Astrocyte (in vitro differentiated cells and primary cell): ENCODE measurements at regions not wholly inside any gene's neighbourhood (a gene's known extent, or its start where the extent isn't known, plus 50 kb on each side); places are given as distances from the start of the nearest gene placed in this dataset.
A peak's percentile ranks its signal among the peaks of the same experiment; 100 is the strongest.

Experiments used
- DNase-seq: peaks from one replicate; pipeline ENCODE4 v3.0.0-alpha.2; 2010; ENCODE audit warnings: low read depth
- FAIRE-seq: peaks from 2 replicates; lab custom pipeline; 2011; peaks lifted over from hg19 to GRCh38; lab: Jason Lieb, UNC
- H2AFZ ChIP-seq: 2 replicates; pipeline ENCODE4 v1.6.0; 2012; ENCODE audit warnings: low read depth, low read length, inconsistent platforms
- H3K27ac ChIP-seq: 2 replicates; pipeline ENCODE4 v1.5.1; 2011; ENCODE audit warnings: low read depth, low read length, inconsistent platforms
- H3K27me3 ChIP-seq: 2 replicates; pipeline ENCODE4 v1.6.0; 2011; ENCODE audit warnings: low read length, inconsistent platforms; ENCODE audit not compliant: insufficient read depth
- H3K36me3 ChIP-seq: 2 replicates; pipeline ENCODE4 v1.5.1; 2011; ENCODE audit warnings: low read length, inconsistent platforms; ENCODE audit not compliant: insufficient read depth
- H3K4me1 ChIP-seq: 2 replicates; pipeline ENCODE4 v1.5.1; 2011; ENCODE audit warnings: low read length, inconsistent platforms; ENCODE audit not compliant: insufficient read depth
- H3K4me2 ChIP-seq: 2 replicates; pipeline ENCODE4 v1.6.0; 2012; ENCODE audit warnings: low read length, inconsistent platforms
- H3K4me3 ChIP-seq: 2 replicates; pipeline ENCODE4 v1.5.1; 2011; ENCODE audit warnings: low read depth, mild to moderate bottlenecking, low read length, inconsistent platforms; ENCODE audit not compliant: insufficient read depth
- H3K79me2 ChIP-seq: 2 replicates; pipeline ENCODE4 v1.6.0; 2012; ENCODE audit warnings: mild to moderate bottlenecking, low read length, inconsistent platforms; ENCODE audit not compliant: insufficient read depth
- H3K9ac ChIP-seq: 2 replicates; pipeline ENCODE4 v1.6.0; 2012; ENCODE audit warnings: mild to moderate bottlenecking, low read length, inconsistent platforms
- H3K9me3 ChIP-seq: 2 replicates; pipeline ENCODE4 v1.5.1; 2012; ENCODE audit warnings: low read depth, mild to moderate bottlenecking, low read length, inconsistent platforms; ENCODE audit not compliant: insufficient read depth
- H4K20me1 ChIP-seq: 2 replicates; pipeline ENCODE4 v1.6.0; 2012; ENCODE audit warnings: low read length, inconsistent platforms; ENCODE audit not compliant: insufficient read depth
- H3K27ac Mint-ChIP-seq: one replicate; pipeline ENCODE4 v1.8.0; 2021; ENCODE audit warnings: mild to moderate bottlenecking, mixed read lengths; ENCODE audit not compliant: unreplicated experiment
- H3K27me3 Mint-ChIP-seq: one replicate; pipeline ENCODE4 v1.8.0; 2021; ENCODE audit warnings: low read depth, mixed read lengths; ENCODE audit not compliant: unreplicated experiment
- H3K36me3 Mint-ChIP-seq: one replicate; pipeline ENCODE4 v1.8.0; 2021; ENCODE audit warnings: low read depth, mixed read lengths; ENCODE audit not compliant: unreplicated experiment
- H3K4me1 Mint-ChIP-seq: one replicate; pipeline ENCODE4 v1.8.0; 2021; ENCODE audit warnings: low read depth, mixed read lengths; ENCODE audit not compliant: unreplicated experiment
- H3K4me3 Mint-ChIP-seq: one replicate; pipeline ENCODE4 v1.8.0; 2021; ENCODE audit warnings: mild to moderate bottlenecking, moderate library complexity, mixed read lengths; ENCODE audit not compliant: unreplicated experiment
- H3K9me3 Mint-ChIP-seq: one replicate; pipeline ENCODE4 v1.8.0; 2021; ENCODE audit warnings: mild to moderate bottlenecking, mixed read lengths; ENCODE audit not compliant: unreplicated experiment
- EZH2 ChIP-seq: IDR thresholded peaks from 2 replicates; pipeline ENCODE4 v1.6.1; 2012; ENCODE audit warnings: mild to moderate bottlenecking, low read length, inconsistent platforms; ENCODE audit not compliant: insufficient read depth
- TF ChIP-seq, protein P1 (sequence below): IDR thresholded peaks from 2 replicates; pipeline ENCODE4 v1.5.1; 2011; ENCODE audit warnings: low read depth, mild to moderate bottlenecking, inconsistent platforms, low read length, moderate library complexity; ENCODE audit not compliant: insufficient read depth

DNA sequence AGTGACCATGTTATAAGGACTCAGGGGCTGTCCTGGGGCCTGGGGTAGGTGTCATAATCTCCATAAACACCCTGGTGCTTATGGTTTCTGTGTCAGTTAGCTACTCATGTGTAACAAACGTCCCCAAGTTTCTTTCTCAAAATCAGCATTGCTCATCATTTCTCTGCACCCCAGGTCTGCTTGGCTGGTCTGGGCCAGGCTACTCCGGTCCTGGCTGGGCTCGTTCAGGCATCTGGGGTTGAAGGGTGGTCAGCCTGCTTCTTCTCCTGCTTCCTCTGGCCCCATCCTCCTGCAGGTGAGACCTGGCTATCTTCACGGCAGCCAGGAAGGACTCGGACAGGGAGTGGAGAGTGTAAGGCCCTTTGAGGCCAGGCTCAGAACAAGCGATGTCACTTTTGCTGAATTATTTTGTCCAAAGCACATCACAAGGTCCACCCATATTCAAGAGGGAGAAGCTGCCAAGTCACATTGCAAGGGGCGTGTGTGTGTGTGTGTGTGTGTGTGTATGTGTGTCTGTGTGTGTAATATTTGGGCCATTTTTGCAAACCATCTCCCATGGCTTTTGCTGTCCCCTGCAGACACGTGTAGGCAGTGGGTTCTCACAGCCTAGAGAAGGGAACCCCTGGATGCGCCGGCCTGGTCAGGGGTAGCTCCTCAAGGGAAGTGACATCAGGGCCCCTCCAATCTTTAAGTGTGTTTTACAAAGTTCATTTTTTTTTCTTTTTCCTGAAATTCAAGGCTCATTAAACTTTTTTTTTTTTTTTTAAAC is 535.8 kb downstream of the TBC1D22A start:
- Histone ChIP-seq H3K9ac (no peak overlapping the region), H3K27me3 (no peaks in the 10 kb centered on the region), H3K27ac (no peak overlapping the region), H3K4me1 (no peaks in the 10 kb centered on the region), H2AFZ (no peak overlapping the region), H3K79me2 (no peaks in the 10 kb centered on the region), H3K4me2 (no peak overlapping the region), H3K4me3 (no peak overlapping the region), H3K9me3 (no peaks in the 10 kb centered on the region), H4K20me1 (no peaks in the 10 kb centered on the region), H3K36me3 (no peaks in the 10 kb centered on the region)
- TF ChIP-seq EZH2, result no peak
- TF ChIP-seq, protein P1, sequence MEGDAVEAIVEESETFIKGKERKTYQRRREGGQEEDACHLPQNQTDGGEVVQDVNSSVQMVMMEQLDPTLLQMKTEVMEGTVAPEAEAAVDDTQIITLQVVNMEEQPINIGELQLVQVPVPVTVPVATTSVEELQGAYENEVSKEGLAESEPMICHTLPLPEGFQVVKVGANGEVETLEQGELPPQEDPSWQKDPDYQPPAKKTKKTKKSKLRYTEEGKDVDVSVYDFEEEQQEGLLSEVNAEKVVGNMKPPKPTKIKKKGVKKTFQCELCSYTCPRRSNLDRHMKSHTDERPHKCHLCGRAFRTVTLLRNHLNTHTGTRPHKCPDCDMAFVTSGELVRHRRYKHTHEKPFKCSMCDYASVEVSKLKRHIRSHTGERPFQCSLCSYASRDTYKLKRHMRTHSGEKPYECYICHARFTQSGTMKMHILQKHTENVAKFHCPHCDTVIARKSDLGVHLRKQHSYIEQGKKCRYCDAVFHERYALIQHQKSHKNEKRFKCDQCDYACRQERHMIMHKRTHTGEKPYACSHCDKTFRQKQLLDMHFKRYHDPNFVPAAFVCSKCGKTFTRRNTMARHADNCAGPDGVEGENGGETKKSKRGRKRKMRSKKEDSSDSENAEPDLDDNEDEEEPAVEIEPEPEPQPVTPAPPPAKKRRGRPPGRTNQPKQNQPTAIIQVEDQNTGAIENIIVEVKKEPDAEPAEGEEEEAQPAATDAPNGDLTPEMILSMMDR, result no peak
- no peaks in the 10 kb centered on the region for H3K4me1 Mint-ChIP-seq
- H3K36me3 Mint-ChIP-seq, result no peaks in the 10 kb centered on the region
- FAIRE-seq (no peak), DNase-seq (no peak)
- no peak overlapping the region for H3K4me3 Mint-ChIP-seq
- no peaks in the 10 kb centered on the region for H3K27me3 Mint-ChIP-seq
- peaks cover 14% of the 10 kb centered on the region for H3K9me3 Mint-ChIP-seq
- no peak overlapping the region for H3K27ac Mint-ChIP-seq

DNA sequence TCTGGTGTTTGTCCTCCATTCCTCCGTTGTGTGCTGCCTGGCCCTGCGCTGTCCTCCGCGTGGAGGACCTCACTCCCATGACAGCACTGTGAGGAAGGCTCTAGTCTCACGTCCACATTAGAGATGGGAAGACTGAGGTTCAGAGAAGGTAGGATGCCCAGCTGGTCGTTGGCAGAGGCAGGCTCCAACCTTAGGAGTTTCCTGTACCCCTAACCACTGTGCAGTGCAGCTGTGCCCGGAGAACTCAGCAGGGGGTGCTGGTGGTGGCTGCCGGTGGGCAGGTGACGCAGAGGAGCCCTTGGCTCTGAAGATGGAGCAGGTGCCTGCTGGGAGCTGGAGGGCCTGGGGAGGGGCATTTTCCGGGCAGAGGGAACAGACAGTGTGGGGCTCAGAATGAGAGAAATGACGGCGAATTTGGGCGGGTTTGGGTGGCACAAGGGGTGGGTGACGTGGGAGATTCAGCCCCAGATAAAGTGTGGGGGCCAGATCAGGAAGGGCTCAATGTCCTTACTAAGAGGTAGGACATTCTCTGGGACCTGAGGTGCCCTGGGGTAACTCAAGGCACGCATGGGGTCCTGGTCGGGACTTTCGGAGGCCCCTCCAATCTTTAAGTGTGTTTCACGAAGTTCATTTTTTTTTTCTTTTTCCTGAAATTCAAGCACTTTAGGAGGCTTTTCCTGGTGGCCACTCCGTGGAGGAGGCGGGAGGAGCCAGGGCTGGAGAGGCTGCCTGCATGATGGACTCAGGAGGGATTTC is 535.0 kb downstream of the TBC1D22A start:
- no peak overlapping the region for H2AFZ ChIP-seq
- H3K9me3 Mint-ChIP-seq, result peaks cover 14% of the 10 kb centered on the region
- H3K4me1 Mint-ChIP-seq, result no peaks in the 10 kb centered on the region
- H4K20me1 ChIP-seq, result no peaks in the 10 kb centered on the region
- no peaks in the 10 kb centered on the region for H3K79me2 ChIP-seq
- TF ChIP-seq EZH2, result no peak
- TF ChIP-seq, protein P1, result no peak
- H3K36me3 Mint-ChIP-seq, result no peaks in the 10 kb centered on the region
- no peak for DNase-seq
- H3K27me3 Mint-ChIP-seq, result no peaks in the 10 kb centered on the region
- no peak for FAIRE-seq
- no peaks in the 10 kb centered on the region for H3K36me3 ChIP-seq
- H3K27ac Mint-ChIP-seq, result peak overlapping the region; percentile 72
- H3K9ac ChIP-seq, result no peak overlapping the region
- H3K9me3 ChIP-seq, result no peaks in the 10 kb centered on the region
- H3K27ac ChIP-seq, result no peak overlapping the region
- H3K4me3 ChIP-seq, result no peak overlapping the region
- no peaks in the 10 kb centered on the region for H3K27me3 ChIP-seq
- no peaks in the 10 kb centered on the region for H3K4me1 ChIP-seq
- no peak overlapping the region for H3K4me2 ChIP-seq
- H3K4me3 Mint-ChIP-seq, result no peak overlapping the region
